Esophagus (tissue), 2 donors: ENCODE measurements at regions not wholly inside any gene's neighbourhood (a gene's known extent, or its start where the extent isn't known, plus 50 kb on each side); places are given as distances from the start of the nearest gene placed in this dataset.
"Not testable (repeated sequence)": the region's sequence is repeated elsewhere in the genome, so short reads cannot be mapped to it uniquely, and the experiment has no call there.

Experiments
- H3K27ac ChIP-seq, 2 donors: one replicate each; pipeline ENCODE4 v1.5.1; 2013; ENCODE audit warnings: low read depth in 2 of 2, mild to moderate bottlenecking in 2 of 2, inconsistent platforms in 1 of 2, low read length in 1 of 2, moderate library complexity in 1 of 2
- H3K27me3 ChIP-seq, 2 donors: one replicate each; pipeline ENCODE4 v1.6.1; 2013; ENCODE audit warnings: low read length in 2 of 2, control low read depth in 1 of 2, mild to moderate bottlenecking in 1 of 2; ENCODE audit not compliant: insufficient read depth in 2 of 2, control insufficient read depth in 1 of 2
- H3K36me3 ChIP-seq, 2 donors: one replicate each; pipeline ENCODE4 v1.6.1; 2013; ENCODE audit warnings: low read length in 1 of 2; ENCODE audit not compliant: control insufficient read depth in 2 of 2, insufficient read depth in 2 of 2
- H3K4me1 ChIP-seq, 2 donors: one replicate each; pipeline ENCODE4 v1.6.1; 2013; ENCODE audit warnings: low read length in 1 of 2; ENCODE audit not compliant: control insufficient read depth in 2 of 2, insufficient read depth in 2 of 2
- H3K4me3 ChIP-seq, 2 donors: one replicate each; pipeline ENCODE4 v1.5.1; 2013; ENCODE audit warnings: low read length in 2 of 2, mild to moderate bottlenecking in 2 of 2, low read depth in 1 of 2, moderate library complexity in 1 of 2
- H3K9me3 ChIP-seq, 2 donors: one replicate each; pipeline ENCODE4 v1.6.1; 2013; ENCODE audit warnings: mild to moderate bottlenecking in 2 of 2, low read depth in 1 of 2, low read length in 1 of 2, moderate library complexity in 1 of 2; ENCODE audit not compliant: control insufficient read depth in 2 of 2, insufficient read depth in 1 of 2
- WGBS, 2 donors: extraction: QIAGEN DNeasy Blood & Tissue Kit; methylation state at CpG; one replicate each; pipeline ENCODE4 v1.1.7; 2013; 5-methylcytosine and 5-hydroxymethylcytosine counted together
- donor health status: healthy with polysubstance abuse.
- donor health status: Bipolar disorder and iron deficiency.

DNA sequence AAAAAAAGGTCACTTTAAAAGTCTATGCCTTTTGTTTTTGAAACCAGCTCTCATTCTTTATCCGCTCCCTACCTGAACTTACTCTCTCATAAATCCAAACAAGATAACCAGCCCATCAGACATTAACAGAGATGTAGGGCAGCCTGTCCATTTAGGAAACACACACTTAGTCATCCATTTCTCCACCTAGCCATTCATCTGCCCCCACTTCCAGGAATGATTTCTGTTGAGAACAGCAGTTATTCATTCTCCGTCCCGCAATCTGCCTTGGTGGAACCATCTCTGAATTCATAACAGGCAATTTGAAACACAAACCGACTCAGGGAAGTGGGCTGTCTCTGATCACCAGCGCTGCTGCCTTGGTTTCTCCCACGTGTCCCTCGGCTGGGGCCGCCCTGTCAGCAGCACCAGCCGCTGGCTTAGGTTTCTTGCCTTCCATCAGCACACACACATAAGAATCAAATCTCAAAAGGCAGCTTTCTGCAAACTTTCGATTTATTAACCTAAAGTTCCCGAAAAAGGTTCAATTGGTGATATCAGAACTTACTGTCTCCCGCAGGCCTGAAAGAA lies 528.2 kb upstream of the NRP1 start:
- no peaks in the 10 kb centered on the region for H3K27me3 ChIP-seq
- no peaks in the 10 kb centered on the region for H3K9me3 ChIP-seq

DNA sequence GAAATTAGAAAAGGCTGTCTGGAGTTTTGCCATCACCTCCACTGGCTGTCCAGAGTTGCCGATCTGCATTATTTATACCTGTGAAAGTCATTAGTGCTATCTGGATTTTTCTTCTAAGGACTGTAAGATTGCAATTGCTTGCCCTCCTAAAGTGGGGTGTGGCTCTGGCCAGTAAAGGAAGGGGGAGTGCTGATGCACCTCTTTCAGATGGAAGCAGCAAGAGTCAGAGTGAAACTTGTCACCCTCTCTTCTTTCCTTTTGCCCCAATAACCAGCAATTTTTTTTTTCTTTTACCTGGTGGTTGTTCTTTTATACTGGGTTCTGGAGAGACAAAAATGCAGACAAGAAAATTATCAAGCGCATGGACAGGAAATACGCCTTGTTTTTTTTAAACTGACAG lies 527.4 kb upstream of the NRP1 start:
- H3K4me1 ChIP-seq, result no peaks in the 10 kb centered on the region
- no peaks in the 10 kb centered on the region for H3K9me3 ChIP-seq
- 73 to 79% methylated on average over 3 of the region's 3 CpGs for WGBS, 2 donors
- no peaks in the 10 kb centered on the region for H3K27me3 ChIP-seq
- no peak overlapping the region for H3K27ac ChIP-seq
- H3K4me3 ChIP-seq, result no peak overlapping the region
- H3K36me3 ChIP-seq, result no peaks in the 10 kb centered on the region

More for the DNA sequence above, 528.2 kb upstream of the NRP1 start:
- H3K4me1 ChIP-seq, result no peaks in the 10 kb centered on the region
- H3K4me3 ChIP-seq, result no peak overlapping the region
- 89 to 94% methylated on average over 12 of the region's 12 CpGs for WGBS, 2 donors
- no peak overlapping the region for H3K27ac ChIP-seq
- no peaks in the 10 kb centered on the region for H3K36me3 ChIP-seq

GRCh38 chr10:33861016-33861704 lies 526.7 kb upstream of the NRP1 start:
- no peaks in the 10 kb centered on the region for H3K4me1 ChIP-seq
- no peak overlapping the region for H3K27ac ChIP-seq
- H3K9me3 ChIP-seq, result no peaks in the 10 kb centered on the region
- 80 to 83% methylated on average over 7 of the region's 7 CpGs for WGBS, 2 donors
- no peaks in the 10 kb centered on the region for H3K27me3 ChIP-seq
- H3K36me3 ChIP-seq, result no peaks in the 10 kb centered on the region
- no peak overlapping the region for H3K4me3 ChIP-seq

GRCh38 chr10:33860552-33860951 lies 526.1 kb upstream of the NRP1 start:
- Histone ChIP-seq H3K9me3 (no peaks in the 10 kb centered on the region), H3K4me3 (no peak overlapping the region), H3K27me3 (no peaks in the 10 kb centered on the region), H3K36me3 (no peaks in the 10 kb centered on the region), H3K4me1 (no peaks in the 10 kb centered on the region), H3K27ac (no peak overlapping the region)
- 91 to 92% methylated on average over 3 of the region's 3 CpGs for WGBS, 2 donors

GRCh38 chr10:33859319-33860022 lies 525.0 kb upstream of the NRP1 start:
- Histone ChIP-seq H3K4me1 (no peaks in the 10 kb centered on the region), H3K27ac (no peak overlapping the region), H3K27me3 (no peaks in the 10 kb centered on the region), H3K9me3 (no peaks in the 10 kb centered on the region), H3K4me3 (no peak overlapping the region), H3K36me3 (no peaks in the 10 kb centered on the region)
- WGBS, 2 donors, result 86 to 91% methylated on average over 6 of the region's 6 CpGs

DNA sequence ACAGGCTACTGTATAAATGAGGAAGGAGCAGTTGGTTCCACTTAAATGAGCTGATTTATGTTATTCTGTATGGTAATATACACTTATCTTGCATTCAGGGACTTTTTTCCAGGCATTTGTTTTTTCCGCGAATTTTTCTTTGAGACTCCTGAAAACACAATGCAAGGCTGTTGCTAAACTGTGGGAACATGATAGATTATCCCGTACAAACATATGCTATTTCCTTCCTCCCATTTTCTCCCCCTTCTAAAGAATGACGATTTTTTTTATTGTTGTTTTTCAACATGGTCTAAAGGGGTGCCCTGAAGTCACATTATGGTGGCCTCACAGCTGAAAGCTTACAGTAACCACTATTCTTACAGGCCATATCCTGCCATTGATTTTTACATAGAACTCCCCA lies 523.9 kb upstream of the NRP1 start:
- H3K36me3 ChIP-seq, result no peaks in the 10 kb centered on the region
- no peak overlapping the region for H3K27ac ChIP-seq
- WGBS, 2 donors, result 64 to 69% methylated on average over 4 of the region's 4 CpGs
- H3K4me1 ChIP-seq, result no peaks in the 10 kb centered on the region
- H3K27me3 ChIP-seq, result no peaks in the 10 kb centered on the region
- H3K4me3 ChIP-seq, result no peak overlapping the region
- no peaks in the 10 kb centered on the region for H3K9me3 ChIP-seq

DNA sequence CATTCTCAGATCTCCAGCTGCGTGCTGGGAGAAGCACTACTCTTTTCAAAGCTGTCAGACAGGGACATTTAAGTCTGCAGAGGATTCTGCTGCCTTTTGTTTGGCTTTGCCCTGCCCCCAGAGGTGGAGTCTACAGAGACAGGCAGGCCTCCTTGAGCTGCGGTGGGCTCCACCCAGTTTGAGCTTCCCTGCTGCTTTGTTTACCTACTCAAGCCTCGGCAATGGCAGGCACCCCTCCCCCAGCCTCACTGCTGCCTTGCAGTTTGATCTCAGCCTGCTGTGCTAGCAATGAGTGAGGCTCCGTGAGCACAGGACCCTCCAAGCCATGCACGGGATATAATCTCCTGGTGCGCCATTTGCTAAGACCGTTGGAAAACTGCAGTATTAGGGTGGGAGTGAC lies 518.8 kb upstream of the NRP1 start:
- H3K27ac ChIP-seq, H3K4me1 ChIP-seq, H3K27me3 ChIP-seq, H3K9me3 ChIP-seq, H3K4me3 ChIP-seq, H3K36me3 ChIP-seq: not testable (repeated sequence)
- WGBS, 2 donors, result 79 to 81% methylated on average over 7 of the region's 7 CpGs

DNA sequence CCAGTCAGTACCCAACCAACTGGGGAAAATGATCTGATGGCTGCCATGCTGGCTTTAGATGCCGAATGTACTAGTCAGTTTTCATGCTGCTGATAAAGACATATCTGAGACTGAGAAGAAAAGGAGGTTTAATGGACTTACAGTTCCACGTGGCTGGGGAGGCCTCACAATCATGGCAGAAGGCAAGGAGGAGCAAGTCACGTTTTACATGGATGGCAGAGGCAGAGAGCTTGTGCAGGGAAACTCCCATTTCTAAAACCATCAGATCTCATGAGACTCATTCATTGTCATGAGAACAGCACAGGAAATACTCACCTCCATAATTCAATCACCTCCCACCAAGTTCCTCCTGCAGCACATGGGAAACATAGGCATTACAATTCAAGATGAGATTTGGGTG lies 508.9 kb upstream of the NRP1 start:
- no peaks in the 10 kb centered on the region for H3K36me3 ChIP-seq
- no peaks in the 10 kb centered on the region for H3K9me3 ChIP-seq
- H3K27ac ChIP-seq, result no peak overlapping the region
- H3K4me3 ChIP-seq, result no peak overlapping the region
- H3K27me3 ChIP-seq, result no peaks in the 10 kb centered on the region
- 80 to 84% methylated on average over 3 of the region's 3 CpGs for WGBS, 2 donors
- H3K4me1 ChIP-seq, result no peaks in the 10 kb centered on the region

DNA sequence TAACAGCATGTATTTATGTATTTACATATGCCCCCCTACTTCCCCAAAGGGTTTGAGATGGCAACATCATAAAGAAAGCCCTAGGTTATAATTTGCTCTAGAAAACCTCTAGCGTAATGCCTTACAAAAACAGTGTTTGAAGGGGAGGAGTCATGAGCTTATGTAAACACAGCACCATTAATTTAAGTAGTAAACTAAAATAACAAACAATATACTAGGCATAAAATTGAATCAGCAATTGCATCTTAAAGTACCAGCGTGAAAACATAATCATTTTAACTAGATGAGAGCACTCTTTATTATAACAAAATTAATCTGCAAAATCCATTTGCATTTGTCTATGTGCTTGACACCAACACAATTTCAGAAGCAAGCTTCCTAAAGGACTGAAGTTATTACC lies 507.2 kb upstream of the NRP1 start:
- WGBS, 2 donors, result 79 to 87% methylated on average over 2 of the region's 2 CpGs
- Histone ChIP-seq H3K4me1 (no peaks in the 10 kb centered on the region), H3K27me3 (no peaks in the 10 kb centered on the region), H3K27ac (no peak overlapping the region), H3K4me3 (no peak overlapping the region), H3K9me3 (no peaks in the 10 kb centered on the region), H3K36me3 (no peaks in the 10 kb centered on the region)

DNA sequence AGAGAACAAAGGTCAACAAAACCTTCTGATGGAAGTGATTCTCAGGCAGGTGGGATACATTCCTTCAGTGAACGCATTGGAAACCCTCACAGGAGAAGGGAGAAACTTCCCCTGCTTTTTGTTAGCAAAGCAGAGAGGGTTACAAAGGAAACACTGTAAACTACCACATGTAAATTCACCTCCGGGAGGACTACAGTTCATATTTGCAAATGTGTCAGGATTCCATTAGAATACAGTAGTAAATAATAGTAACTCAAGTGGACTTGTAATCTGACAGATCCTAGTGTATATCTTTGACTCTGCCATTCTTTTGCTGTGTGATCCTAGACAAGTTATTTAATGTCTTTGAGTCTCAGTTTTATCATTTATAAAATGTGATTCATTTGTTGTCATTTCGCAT lies 504.3 kb upstream of the NRP1 start:
- no peak overlapping the region for H3K4me3 ChIP-seq
- no peaks in the 10 kb centered on the region for H3K36me3 ChIP-seq
- 84 to 92% methylated on average over 3 of the region's 3 CpGs for whole genome bisulfite sequencing, 2 donors
- no peaks in the 10 kb centered on the region for H3K4me1 ChIP-seq
- no peak overlapping the region for H3K27ac ChIP-seq
- no peaks in the 10 kb centered on the region for H3K27me3 ChIP-seq
- H3K9me3 ChIP-seq, result no peaks in the 10 kb centered on the region
